ENCODE measurements at regions not wholly inside any gene's neighbourhood (a gene's known extent, or its start where the extent isn't known, plus 50 kb on each side); places are given as distances from the start of the nearest gene placed in this dataset.

GRCh38 chr18:71011389-71011788 is 722.5 kb downstream of the SOCS6 start:
- DNase-seq (ENCODE audit: low read depth) = no peak

GRCh38 chr18:71008257-71008656 is 719.4 kb downstream of the SOCS6 start:
- no peak for DNase-seq (ENCODE audit: low read depth)

GRCh38 chr18:71001597-71001996 is 712.8 kb downstream of the SOCS6 start:
- DNase-seq (ENCODE audit: low read depth) = no peak

GRCh38 chr18:70998490-70998889 is 709.6 kb downstream of the SOCS6 start:
- DNase-seq (ENCODE audit: low read depth) = no peak

GRCh38 chr18:70994116-70994515 is 705.3 kb downstream of the SOCS6 start:
- DNase-seq (ENCODE audit: low read depth) = no peak

- no peak for DNase-seq (ENCODE audit: low read depth)
Observed at GRCh38 chr18:70991577-70991976, 702.7 kb downstream of the SOCS6 start.

- DNase-seq (ENCODE audit: low read depth) = no peak
Observed at GRCh38 chr18:70985948-70986347, 697.1 kb downstream of the SOCS6 start.

- DNase-seq (ENCODE audit: low read depth) = no peak
Observed at GRCh38 chr18:70982292-70982691, 693.4 kb downstream of the SOCS6 start.

GRCh38 chr18:70981400-70982140 is 692.7 kb downstream of the SOCS6 start:
- DNase-seq (ENCODE audit: low read depth) = no peak

GRCh38 chr18:70973626-70974025 is 684.8 kb downstream of the SOCS6 start:
- DNase-seq (ENCODE audit: low read depth) = no peak

GRCh38 chr18:70966419-70966818 is 677.6 kb downstream of the SOCS6 start:
- DNase-seq (ENCODE audit: low read depth) = no peak

GRCh38 chr18:70961939-70962338 is 673.1 kb downstream of the SOCS6 start:
- no peak for DNase-seq (ENCODE audit: low read depth)

- DNase-seq (ENCODE audit: low read depth) = no peak
Observed at GRCh38 chr18:70956554-70956953, 667.7 kb downstream of the SOCS6 start.

- DNase-seq (ENCODE audit: low read depth) = no peak
Observed at GRCh38 chr18:70936160-70936559, 647.3 kb downstream of the SOCS6 start.

- no peak for DNase-seq (ENCODE audit: low read depth)
Observed at GRCh38 chr18:70931942-70932814, 643.3 kb downstream of the SOCS6 start.

- DNase-seq (ENCODE audit: low read depth) = no peak
Observed at GRCh38 chr18:70920840-70921374, 632.1 kb downstream of the SOCS6 start.

GRCh38 chr18:70907673-70908072 is 618.8 kb downstream of the SOCS6 start:
- DNase-seq (ENCODE audit: low read depth) = no peak

- DNase-seq (ENCODE audit: low read depth) = no peak
Observed at GRCh38 chr18:70892381-70892780, 603.5 kb downstream of the SOCS6 start.

- no peak for DNase-seq (ENCODE audit: low read depth)
Observed at GRCh38 chr18:70870292-70870691, 581.4 kb downstream of the SOCS6 start.

GRCh38 chr18:70848329-70848728 is 559.5 kb downstream of the SOCS6 start:
- no peak for DNase-seq (ENCODE audit: low read depth)

GRCh38 chr18:70840649-70841048 is 551.8 kb downstream of the SOCS6 start:
- DNase-seq (ENCODE audit: low read depth) = no peak

GRCh38 chr18:70827632-70828031 is 538.8 kb downstream of the SOCS6 start:
- DNase-seq (ENCODE audit: low read depth) = no peak

GRCh38 chr18:70826571-70826970 is 537.7 kb downstream of the SOCS6 start:
- no peak for DNase-seq (ENCODE audit: low read depth)
